22Rv1 (cell line): ENCODE measurements at regions not wholly inside any gene's neighbourhood (a gene's known extent, or its start where the extent isn't known, plus 50 kb on each side); places are given as distances from the start of the nearest gene placed in this dataset.

Experiments used
- H3K27ac ChIP-seq: fragments of 450-650 bp; 2 replicates; pipeline ENCODE4 v1.5.1; 2017
- ZFX ChIP-seq: fragments of 450-650 bp; IDR thresholded peaks from 2 replicates; pipeline ENCODE4 v1.6.1; 2017; ENCODE audit warnings: antibody characterized with exemption, borderline replicate concordance
- TF ChIP-seq, protein P1 (sequence below): fragments of 450-650 bp; IDR thresholded peaks from 2 replicates; pipeline ENCODE4 v1.5.1; 2017; ENCODE audit warnings: mild to moderate bottlenecking

DNA sequence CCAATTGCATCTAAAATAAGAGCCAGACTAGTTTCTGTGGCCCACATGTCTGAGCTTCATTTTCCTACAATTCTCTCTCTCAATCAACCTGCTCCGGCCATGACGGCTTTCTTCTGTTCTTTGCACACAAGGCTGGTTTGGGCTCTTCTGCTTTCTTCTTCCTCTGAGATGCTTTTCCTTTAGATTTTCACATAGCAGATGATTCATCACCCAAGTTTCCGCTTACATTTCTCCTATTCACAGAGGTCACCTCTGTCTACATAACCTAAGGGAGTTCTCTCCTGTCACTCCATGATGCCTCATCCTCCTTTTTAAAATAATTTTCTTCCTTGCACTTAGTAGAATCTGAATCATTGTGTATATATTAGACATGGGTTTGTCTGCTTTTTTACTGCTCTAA is 334.6 kb upstream of the TUSC1 start:
- TF ChIP-seq, protein P1, sequence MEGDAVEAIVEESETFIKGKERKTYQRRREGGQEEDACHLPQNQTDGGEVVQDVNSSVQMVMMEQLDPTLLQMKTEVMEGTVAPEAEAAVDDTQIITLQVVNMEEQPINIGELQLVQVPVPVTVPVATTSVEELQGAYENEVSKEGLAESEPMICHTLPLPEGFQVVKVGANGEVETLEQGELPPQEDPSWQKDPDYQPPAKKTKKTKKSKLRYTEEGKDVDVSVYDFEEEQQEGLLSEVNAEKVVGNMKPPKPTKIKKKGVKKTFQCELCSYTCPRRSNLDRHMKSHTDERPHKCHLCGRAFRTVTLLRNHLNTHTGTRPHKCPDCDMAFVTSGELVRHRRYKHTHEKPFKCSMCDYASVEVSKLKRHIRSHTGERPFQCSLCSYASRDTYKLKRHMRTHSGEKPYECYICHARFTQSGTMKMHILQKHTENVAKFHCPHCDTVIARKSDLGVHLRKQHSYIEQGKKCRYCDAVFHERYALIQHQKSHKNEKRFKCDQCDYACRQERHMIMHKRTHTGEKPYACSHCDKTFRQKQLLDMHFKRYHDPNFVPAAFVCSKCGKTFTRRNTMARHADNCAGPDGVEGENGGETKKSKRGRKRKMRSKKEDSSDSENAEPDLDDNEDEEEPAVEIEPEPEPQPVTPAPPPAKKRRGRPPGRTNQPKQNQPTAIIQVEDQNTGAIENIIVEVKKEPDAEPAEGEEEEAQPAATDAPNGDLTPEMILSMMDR = no peak
- no peak for TF ChIP-seq ZFX
- H3K27ac ChIP-seq = no peak overlapping the region

DNA sequence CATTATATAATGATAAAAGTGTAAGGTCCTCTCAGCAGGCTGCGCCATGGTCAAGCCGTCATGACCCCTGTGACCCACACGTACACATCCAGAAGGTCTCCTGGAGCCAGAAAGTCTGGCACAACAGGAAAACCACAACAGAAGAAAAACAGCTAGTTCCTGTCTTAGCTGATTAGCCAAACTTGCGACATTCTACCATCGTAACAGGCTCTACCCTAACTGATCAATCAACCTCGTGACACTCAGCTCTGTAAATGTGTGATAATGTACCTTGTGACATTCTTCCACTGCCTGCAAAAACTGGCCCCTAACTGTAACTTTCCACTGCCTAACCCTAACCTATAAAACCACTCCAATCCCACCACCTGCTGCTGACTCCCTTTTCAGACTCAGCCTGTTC is 316.4 kb upstream of the TUSC1 start:
- TF ChIP-seq, protein P1 = no peak
- TF ChIP-seq ZFX = no peak
- no peak overlapping the region for H3K27ac ChIP-seq

DNA sequence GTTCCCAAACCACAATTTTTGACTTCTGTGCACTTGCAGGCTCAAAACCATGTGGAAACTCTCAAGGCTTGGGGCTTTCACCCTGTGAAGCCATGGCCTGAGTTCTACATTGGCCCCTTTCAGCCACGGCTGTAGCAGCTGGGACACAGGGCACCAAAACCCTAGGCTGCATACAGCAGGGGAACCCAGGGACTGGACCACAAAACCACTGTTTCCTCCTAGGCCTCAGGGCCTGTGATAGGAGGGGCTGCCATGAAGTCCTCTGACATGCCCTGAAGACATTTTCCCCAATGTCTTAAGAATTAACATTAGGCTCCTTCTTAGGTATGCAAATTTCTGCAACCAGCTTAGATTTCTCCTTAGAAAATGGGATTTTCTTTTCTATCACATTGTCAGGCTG is 312.1 kb upstream of the TUSC1 start:
- TF ChIP-seq, protein P1 = no peak
- H3K27ac ChIP-seq = no peak overlapping the region

DNA sequence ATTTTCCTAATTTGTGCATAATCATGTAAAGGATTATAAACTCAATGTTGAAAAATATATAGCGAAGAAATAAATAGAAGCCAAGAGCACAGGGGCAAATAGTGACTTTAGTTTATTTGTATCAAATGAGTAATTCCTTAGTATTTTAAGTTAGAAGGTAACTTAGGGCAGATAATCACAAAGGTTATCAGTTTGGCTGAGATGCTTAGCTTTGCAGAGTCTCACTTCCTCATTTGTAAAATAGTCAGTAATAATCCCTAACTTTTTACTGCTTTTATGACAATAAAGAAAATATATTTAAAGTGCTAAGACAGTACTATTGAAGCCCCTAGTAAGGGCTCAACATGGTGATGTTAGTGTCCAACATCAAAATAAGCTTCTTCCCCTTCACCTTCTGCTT is 297.4 kb upstream of the TUSC1 start:
- H3K27ac ChIP-seq = no peak overlapping the region
- TF ChIP-seq, protein P1 = no peak
- no peak for TF ChIP-seq ZFX

DNA sequence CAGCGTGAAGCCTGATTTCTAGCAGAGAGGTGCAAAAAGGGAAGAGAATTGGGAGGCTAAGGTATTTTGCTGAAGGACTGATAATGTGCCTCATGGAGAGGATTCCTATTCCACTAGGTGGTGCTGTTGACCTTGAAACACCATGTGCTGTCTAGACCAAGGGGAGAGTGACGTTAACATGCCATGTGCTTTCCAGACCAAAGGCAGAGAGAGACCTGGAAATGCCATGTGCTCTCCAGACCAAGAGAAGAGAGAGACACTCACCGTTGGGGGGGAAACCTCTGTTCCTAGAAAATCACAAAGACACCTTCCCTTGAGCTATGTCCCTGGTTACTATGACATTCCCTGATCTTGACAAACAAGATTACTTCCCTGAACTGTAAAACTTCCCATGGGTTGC is 286.0 kb upstream of the TUSC1 start:
- TF ChIP-seq, protein P1 = peak; percentile 71
- TF ChIP-seq ZFX = no peak

DNA sequence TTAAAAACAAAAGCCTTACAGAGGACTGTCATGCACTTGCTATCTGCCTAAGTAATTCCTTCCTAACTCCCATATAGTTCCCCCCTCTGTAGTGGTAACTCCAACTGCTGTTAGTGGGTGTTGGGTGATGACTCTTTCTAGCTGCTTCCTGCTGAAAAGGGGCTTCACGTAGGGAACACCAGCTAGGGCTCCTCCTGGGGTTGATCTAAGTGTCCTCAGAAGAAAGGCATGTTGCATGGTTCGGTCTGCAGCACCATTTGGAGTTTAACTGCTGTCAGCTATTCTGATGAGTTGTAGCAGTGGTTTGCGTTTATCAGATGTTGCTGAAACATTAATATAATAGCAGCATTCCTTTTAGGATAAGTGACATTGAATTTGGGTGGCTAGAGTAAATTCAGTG is 281.9 kb upstream of the TUSC1 start:
- no peak overlapping the region for H3K27ac ChIP-seq
- TF ChIP-seq ZFX = no peak
- TF ChIP-seq, protein P1 = no peak

More for the DNA sequence above, 286.0 kb upstream of the TUSC1 start:
- no peak overlapping the region for H3K27ac ChIP-seq

DNA sequence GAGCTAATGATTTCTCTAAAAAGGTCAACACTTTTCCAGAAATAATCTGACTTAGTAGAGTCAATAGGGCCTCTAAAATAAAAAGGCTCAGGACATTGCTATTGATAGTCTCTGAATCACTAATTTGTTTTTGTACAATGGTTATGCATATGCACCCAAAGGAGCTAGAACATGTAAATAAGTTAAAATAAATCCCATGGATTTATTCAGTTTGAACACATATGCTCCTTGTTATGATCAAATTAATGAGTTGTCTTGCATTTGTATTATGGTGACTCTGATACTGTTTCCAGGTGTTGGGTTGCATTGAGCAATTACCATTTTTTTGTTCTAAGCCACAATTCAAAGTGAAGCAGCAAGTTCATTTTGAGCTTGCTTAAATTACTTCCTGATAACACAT is 276.0 kb upstream of the TUSC1 start:
- TF ChIP-seq ZFX = no peak
- TF ChIP-seq, protein P1 = no peak

More for the DNA sequence above, 276.0 kb upstream of the TUSC1 start:
- no peak overlapping the region for H3K27ac ChIP-seq
